SK-N-SH treated with all-trans-retinoic acid at 6 μM for 48 hours (cell line): ENCODE measurements at regions not wholly inside any gene's neighbourhood (a gene's known extent, or its start where the extent isn't known, plus 50 kb on each side); places are given as distances from the start of the nearest gene placed in this dataset.
"Not testable (repeated sequence)": the region's sequence is repeated elsewhere in the genome, so short reads cannot be mapped to it uniquely, and the experiment has no call there.

Source experiments
- ATAC-seq: fragments of 200-7000 bp; cut with Tn5 transposase; 3 replicates; pipeline ENCODE4 v1.9.1; 2020; ENCODE audit warnings: mild to moderate bottlenecking, moderate library complexity
- ARNTL ChIP-seq: fragments of 450-650 bp; formaldehyde crosslinking; IDR thresholded peaks from 2 replicates; pipeline ENCODE4 v1.5.0; 2020; ENCODE audit warnings: low read depth, mild to moderate bottlenecking, moderate library complexity, borderline replicate concordance
- BACH2 ChIP-seq: fragments of 250-450 bp; sonication (Bioruptor Pico); IDR thresholded peaks from 2 replicates; pipeline ENCODE4 v1.9.0; 2021; ENCODE audit warnings: mild to moderate bottlenecking, borderline replicate concordance
- ESRRG ChIP-seq: fragments of 250-450 bp; sonication (Bioruptor Pico); IDR thresholded peaks from 2 replicates; pipeline ENCODE4 v1.6.1; 2021; ENCODE audit warnings: mild to moderate bottlenecking
- GLIS3 ChIP-seq: fragments of 250-450 bp; sonication (Bioruptor Pico); IDR thresholded peaks from 2 replicates; pipeline ENCODE4 v1.5.0; 2020; ENCODE audit warnings: mild to moderate bottlenecking, moderate library complexity
- POU6F1 ChIP-seq: fragments of 250-450 bp; sonication (Bioruptor Pico); IDR thresholded peaks from 2 replicates; pipeline ENCODE4 v1.8.0; 2021; ENCODE audit warnings: low read depth, mild to moderate bottlenecking, moderate library complexity, borderline replicate concordance
- PPARA ChIP-seq: fragments of 250-450 bp; sonication (Bioruptor Pico); IDR thresholded peaks from 2 replicates; pipeline ENCODE4 v1.5.0; 2020; ENCODE audit warnings: mild to moderate bottlenecking, borderline replicate concordance
- RARB ChIP-seq: fragments of 250-450 bp; sonication (Bioruptor Pico); IDR thresholded peaks from 2 replicates; pipeline ENCODE4 v1.8.0; 2021; ENCODE audit warnings: mild to moderate bottlenecking, moderate library complexity
- SNAI2 ChIP-seq: fragments of 250-450 bp; sonication (Bioruptor Pico); IDR thresholded peaks from 2 replicates; pipeline ENCODE4 v1.5.0; 2020; ENCODE audit warnings: mild to moderate bottlenecking, moderate library complexity
- TOX ChIP-seq: fragments of 250-450 bp; sonication (Bioruptor Pico); IDR thresholded peaks from 2 replicates; pipeline ENCODE4 v1.8.0; 2021; ENCODE audit warnings: mild to moderate bottlenecking, moderate library complexity, borderline replicate concordance
- TSHZ2 ChIP-seq: fragments of 250-450 bp; sonication (Bioruptor Pico); IDR thresholded peaks from 2 replicates; pipeline ENCODE4 v1.5.0; 2020; ENCODE audit warnings: mild to moderate bottlenecking, moderate library complexity
- ZC3H10 ChIP-seq: fragments of 250-450 bp; sonication (Bioruptor Pico); IDR thresholded peaks from 2 replicates; pipeline ENCODE4 v1.5.1; 2021; ENCODE audit warnings: mild to moderate bottlenecking, moderate library complexity
- ZFP30 ChIP-seq: fragments of 450-650 bp; formaldehyde crosslinking; IDR thresholded peaks from 2 replicates; pipeline ENCODE4 v1.5.0; 2022; ENCODE audit warnings: mild to moderate bottlenecking, moderate library complexity
- ZNF565 ChIP-seq: fragments of 450-650 bp; formaldehyde crosslinking; conservative IDR thresholded peaks from 2 replicates; pipeline ENCODE4 v1.5.0; 2020; ENCODE audit warnings: low read depth, mild to moderate bottlenecking, moderate library complexity
- ZNF70 ChIP-seq: fragments of 450-650 bp; formaldehyde crosslinking; IDR thresholded peaks from 2 replicates; pipeline ENCODE4 v1.5.0; 2020; ENCODE audit warnings: mild to moderate bottlenecking, moderate library complexity
- ZNF8 ChIP-seq: fragments of 450-650 bp; formaldehyde crosslinking; IDR thresholded peaks from 2 replicates; pipeline ENCODE4 v1.5.0; 2020; ENCODE audit warnings: mild to moderate bottlenecking, moderate library complexity
- TF ChIP-seq, protein P1 (sequence below): fragments of 250-450 bp; sonication (Bioruptor Pico); IDR thresholded peaks from 2 replicates; pipeline ENCODE4 v1.8.0; 2020; ENCODE audit warnings: mild to moderate bottlenecking, moderate library complexity, borderline replicate concordance
- TF ChIP-seq, protein P2 (sequence below): fragments of 250-450 bp; sonication (Bioruptor Pico); IDR thresholded peaks from 2 replicates; pipeline ENCODE4 v1.5.1; 2021; ENCODE audit warnings: mild to moderate bottlenecking, moderate library complexity

GRCh38 chr5:162672061-162672460 lies 604.5 kb downstream of the GABRG2 start:
- ATAC-seq, result no peak
- no peak for TF ChIP-seq POU6F1 (CRISPR knock-in tag)
- no peak for TF ChIP-seq GLIS3
- no peak for TF ChIP-seq SNAI2
- no peak for TF ChIP-seq BACH2
- no peak for TF ChIP-seq ZNF565 (CRISPR knock-in tag)
- no peak for TF ChIP-seq ZNF70 (CRISPR knock-in tag)
- TF ChIP-seq ZFP30 (CRISPR knock-in tag), result no peak
- no peak for TF ChIP-seq RARB (CRISPR knock-in tag)
- no peak for TF ChIP-seq ZC3H10 (CRISPR knock-in tag)
- no peak for TF ChIP-seq TSHZ2 (CRISPR knock-in tag)
- TF ChIP-seq, protein P1, sequence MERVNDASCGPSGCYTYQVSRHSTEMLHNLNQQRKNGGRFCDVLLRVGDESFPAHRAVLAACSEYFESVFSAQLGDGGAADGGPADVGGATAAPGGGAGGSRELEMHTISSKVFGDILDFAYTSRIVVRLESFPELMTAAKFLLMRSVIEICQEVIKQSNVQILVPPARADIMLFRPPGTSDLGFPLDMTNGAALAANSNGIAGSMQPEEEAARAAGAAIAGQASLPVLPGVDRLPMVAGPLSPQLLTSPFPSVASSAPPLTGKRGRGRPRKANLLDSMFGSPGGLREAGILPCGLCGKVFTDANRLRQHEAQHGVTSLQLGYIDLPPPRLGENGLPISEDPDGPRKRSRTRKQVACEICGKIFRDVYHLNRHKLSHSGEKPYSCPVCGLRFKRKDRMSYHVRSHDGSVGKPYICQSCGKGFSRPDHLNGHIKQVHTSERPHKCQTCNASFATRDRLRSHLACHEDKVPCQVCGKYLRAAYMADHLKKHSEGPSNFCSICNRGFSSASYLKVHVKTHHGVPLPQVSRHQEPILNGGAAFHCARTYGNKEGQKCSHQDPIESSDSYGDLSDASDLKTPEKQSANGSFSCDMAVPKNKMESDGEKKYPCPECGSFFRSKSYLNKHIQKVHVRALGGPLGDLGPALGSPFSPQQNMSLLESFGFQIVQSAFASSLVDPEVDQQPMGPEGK (CRISPR knock-in tag), result no peak
- TF ChIP-seq ZNF8 (CRISPR knock-in tag), result no peak
- no peak for TF ChIP-seq ESRRG (CRISPR knock-in tag)
- TF ChIP-seq, protein P2, sequence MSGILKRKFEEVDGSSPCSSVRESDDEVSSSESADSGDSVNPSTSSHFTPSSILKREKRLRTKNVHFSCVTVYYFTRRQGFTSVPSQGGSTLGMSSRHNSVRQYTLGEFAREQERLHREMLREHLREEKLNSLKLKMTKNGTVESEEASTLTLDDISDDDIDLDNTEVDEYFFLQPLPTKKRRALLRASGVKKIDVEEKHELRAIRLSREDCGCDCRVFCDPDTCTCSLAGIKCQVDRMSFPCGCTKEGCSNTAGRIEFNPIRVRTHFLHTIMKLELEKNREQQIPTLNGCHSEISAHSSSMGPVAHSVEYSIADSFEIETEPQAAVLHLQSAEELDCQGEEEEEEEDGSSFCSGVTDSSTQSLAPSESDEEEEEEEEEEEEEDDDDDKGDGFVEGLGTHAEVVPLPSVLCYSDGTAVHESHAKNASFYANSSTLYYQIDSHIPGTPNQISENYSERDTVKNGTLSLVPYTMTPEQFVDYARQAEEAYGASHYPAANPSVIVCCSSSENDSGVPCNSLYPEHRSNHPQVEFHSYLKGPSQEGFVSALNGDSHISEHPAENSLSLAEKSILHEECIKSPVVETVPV (CRISPR knock-in tag), result no peak

GRCh38 chr5:162683284-162683683 lies 615.7 kb downstream of the GABRG2 start:
- ATAC-seq, result no peak

DNA sequence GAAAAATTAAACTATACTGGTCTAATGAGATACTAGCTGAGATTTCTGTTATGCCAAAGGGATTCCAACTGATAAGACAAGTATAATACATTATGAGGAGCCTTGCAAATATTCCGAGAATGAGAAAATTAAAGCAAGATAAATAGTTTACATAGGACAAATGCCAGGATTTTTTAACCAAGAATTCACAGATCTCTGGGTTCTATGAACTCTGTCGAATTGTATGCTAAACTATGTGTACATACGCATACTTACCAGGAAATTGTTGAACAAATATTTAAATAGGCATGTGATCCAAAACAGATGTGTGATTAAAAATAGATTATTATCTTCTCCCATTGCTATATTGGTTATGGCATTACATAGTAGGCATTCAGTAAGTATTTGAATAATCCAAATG lies 616.6 kb downstream of the GABRG2 start:
- no peak for ATAC-seq

More at GRCh38 chr5:162683284-162683683, 615.7 kb downstream of the GABRG2 start:
- TF ChIP-seq ZNF70 (CRISPR knock-in tag) (no peak), ARNTL (no peak), PPARA (no peak), RARB (CRISPR knock-in tag) (no peak)

DNA sequence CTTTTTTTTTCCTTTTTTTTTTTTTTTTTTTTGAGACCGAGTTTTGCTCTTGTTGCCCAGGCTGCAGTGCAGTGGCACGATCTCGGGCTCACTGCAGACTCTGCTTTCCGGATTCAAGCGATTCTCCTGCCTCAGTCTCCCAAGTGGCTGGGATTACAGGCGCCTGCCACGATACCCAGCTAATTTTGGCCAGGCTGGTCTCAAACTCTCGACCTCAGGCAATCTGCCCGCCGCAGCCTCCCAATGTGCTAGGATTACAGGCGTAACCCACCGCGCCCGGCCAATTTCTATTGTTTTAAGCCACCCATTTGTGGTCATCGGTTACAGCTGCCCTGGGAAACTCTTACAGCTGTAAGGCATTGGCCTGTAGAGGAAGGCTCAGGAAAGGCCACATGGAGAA lies 617.7 kb downstream of the GABRG2 start:
- ATAC-seq, result no peak
- TF ChIP-seq ZFP30 (CRISPR knock-in tag), result no peak
- no peak for TF ChIP-seq ESRRG (CRISPR knock-in tag)

More for the DNA sequence above, 616.6 kb downstream of the GABRG2 start:
- no peak for TF ChIP-seq ZFP30 (CRISPR knock-in tag)

DNA sequence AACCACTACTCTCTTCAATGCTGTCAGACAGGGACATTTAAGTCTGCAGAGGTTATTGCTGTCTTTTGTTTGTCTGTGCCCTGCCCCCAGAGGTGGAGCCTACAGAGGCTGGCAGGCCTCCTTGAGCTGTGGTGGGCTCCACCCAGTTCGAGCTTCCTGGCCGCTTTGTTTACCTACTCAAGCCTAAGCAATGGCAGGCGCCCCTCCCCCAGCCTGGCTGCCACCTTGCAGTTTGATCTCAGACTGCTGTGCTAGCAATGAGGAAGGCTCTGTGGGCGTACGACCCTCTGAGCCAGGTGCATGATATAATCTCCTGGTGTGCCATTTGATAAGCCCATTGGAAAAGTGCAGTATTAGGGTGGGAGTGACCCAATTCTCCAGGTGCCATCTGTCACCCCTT lies 628.7 kb downstream of the GABRG2 start:
- ATAC-seq, result not testable (repeated sequence)

- TF ChIP-seq TOX (CRISPR knock-in tag) (no peak), ARNTL (no peak), ZC3H10 (CRISPR knock-in tag) (no peak)
- TF ChIP-seq, protein P2 (CRISPR knock-in tag), result no peak
- TF ChIP-seq, protein P1 (CRISPR knock-in tag), result no peak
- no peak for ATAC-seq
Observed at GRCh38 chr5:162699361-162699760, 631.8 kb downstream of the GABRG2 start.
